ENCODE measurements at regions not wholly inside any gene's neighbourhood (a gene's known extent, or its start where the extent isn't known, plus 50 kb on each side); places are given as distances from the start of the nearest gene placed in this dataset.

- TF ChIP-seq HMG20A (CRISPR knock-in tag; conservative IDR thresholded peaks at IDR 0.05) (no peak), HDGF (IDR thresholded peaks at IDR 0.05) (no peak), MEF2D (tag; conservative IDR thresholded peaks at IDR 0.05; ENCODE audit: low read depth) (no peak), ZNF146 (CRISPR knock-in tag; IDR thresholded peaks at IDR 0.05; ENCODE audit: unreplicated experiment) (no peak), SRF (CRISPR knock-in tag; IDR thresholded peaks at IDR 0.05) (no peak), POLR2AphosphoS5 (IDR thresholded peaks at IDR 0.05; ENCODE audit: control insufficient read depth, insufficient read depth, low read depth, low read length) (no peak), CTCF (IDR thresholded peaks at IDR 0.05 in 2 of 3, conservative IDR thresholded peaks at IDR 0.05 in 1 of 3; ENCODE audit: insufficient read depth in 2 of 3, low read depth in 1 of 3, low read length in 3 of 3) (no peak), ZBTB33 (CRISPR knock-in tag; IDR thresholded peaks at IDR 0.05) (no peak), BACH1 (tag; IDR thresholded peaks at IDR 0.05) (no peak), PTTG1 (tag; IDR thresholded peaks at IDR 0.05; ENCODE audit: low read depth) (no peak), HIVEP1 (CRISPR knock-in tag; IDR thresholded peaks at IDR 0.05) (no peak), NR2C2 (CRISPR knock-in tag; IDR thresholded peaks at IDR 0.05) (no peak), NR2C2 (tag; IDR thresholded peaks at IDR 0.05) (no peak), MEF2A (IDR thresholded peaks at IDR 0.05; ENCODE audit: control insufficient read depth, low read depth, low read length) (no peak), MXD1 (CRISPR knock-in tag; IDR thresholded peaks at IDR 0.05; ENCODE audit: borderline replicate concordance, poor library complexity, severe bottlenecking) (no peak)
These were observed 191.0 kb upstream of the CCDC150 start for GRCh38 chr2:196448407-196449079.
